Activated T-helper 1 cell treated with Interleukin-2 at 50 U/mL for 16 hours (primary cell): ENCODE measurements at regions not wholly inside any gene's neighbourhood (a gene's known extent, or its start where the extent isn't known, plus 50 kb on each side); places are given as distances from the start of the nearest gene placed in this dataset.

Source experiments
- DNase-seq: peaks from one replicate; pipeline ENCODE4 v3.0.0-alpha.2; 2020; ENCODE audit warnings: low read depth

GRCh38 chr2:60158262-60158661 lies 395.2 kb downstream of the BCL11A start:
- DNase-seq: no peak

- DNase-seq: no peak
Measured at GRCh38 chr2:60157283-60157682, 396.2 kb downstream of the BCL11A start.

GRCh38 chr2:60154142-60154541 lies 399.3 kb downstream of the BCL11A start:
- DNase-seq: no peak

GRCh38 chr2:60152226-60152833 lies 401.1 kb downstream of the BCL11A start:
- DNase-seq: no peak

GRCh38 chr2:60149176-60149575 lies 404.3 kb downstream of the BCL11A start:
- DNase-seq: no peak

GRCh38 chr2:60148716-60149115 lies 404.7 kb downstream of the BCL11A start:
- no peak for DNase-seq

GRCh38 chr2:60140185-60140584 lies 413.3 kb downstream of the BCL11A start:
- no peak for DNase-seq

GRCh38 chr2:60136913-60137312 lies 416.5 kb downstream of the BCL11A start:
- no peak for DNase-seq

- DNase-seq: no peak
Measured at GRCh38 chr2:60127191-60127590, 426.3 kb downstream of the BCL11A start.

- DNase-seq: no peak
Measured at GRCh38 chr2:60125611-60126426, 427.6 kb downstream of the BCL11A start.

GRCh38 chr2:60119778-60120177 lies 433.7 kb downstream of the BCL11A start:
- no peak for DNase-seq

GRCh38 chr2:60118917-60119316 lies 434.5 kb downstream of the BCL11A start:
- no peak for DNase-seq

GRCh38 chr2:60118061-60118460 lies 435.4 kb downstream of the BCL11A start:
- no peak for DNase-seq

- no peak for DNase-seq
Measured at GRCh38 chr2:60116161-60116875, 437.1 kb downstream of the BCL11A start.

- no peak for DNase-seq
Measured at GRCh38 chr2:60109744-60110143, 443.7 kb downstream of the BCL11A start.

GRCh38 chr2:60106836-60107529 lies 446.5 kb downstream of the BCL11A start:
- no peak for DNase-seq

- DNase-seq: no peak
Measured at GRCh38 chr2:60105906-60106305, 447.5 kb downstream of the BCL11A start.

- DNase-seq: no peak
Measured at GRCh38 chr2:60104514-60105505, 448.6 kb downstream of the BCL11A start.

- DNase-seq: no peak
Measured at GRCh38 chr2:60100034-60100433, 453.4 kb downstream of the BCL11A start.

- no peak for DNase-seq
Measured at GRCh38 chr2:60098996-60099395, 454.5 kb downstream of the BCL11A start.

GRCh38 chr2:60097298-60097697 lies 456.2 kb downstream of the BCL11A start:
- no peak for DNase-seq
